ENCODE measurements at regions not wholly inside any gene's neighbourhood (a gene's known extent, or its start where the extent isn't known, plus 50 kb on each side); places are given as distances from the start of the nearest gene placed in this dataset.

DNA sequence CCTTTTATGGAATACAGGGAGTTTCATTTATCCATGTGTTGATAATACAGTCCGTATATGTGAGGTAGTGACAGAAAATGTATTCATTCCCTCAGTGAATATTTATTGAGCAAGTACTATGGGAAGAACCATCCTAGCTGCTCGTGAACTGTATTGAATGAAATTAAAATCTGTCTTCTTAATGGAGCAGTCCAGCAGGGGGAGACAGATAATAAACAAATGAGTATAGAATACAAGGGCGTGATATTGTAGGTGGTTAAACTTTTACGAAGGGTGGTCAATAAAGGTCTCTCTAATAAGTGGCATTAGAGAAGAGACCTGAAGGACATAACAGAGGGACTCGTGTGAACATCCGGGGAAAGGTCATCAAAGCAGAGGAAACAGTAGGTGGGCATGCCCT is 62.7 kb upstream of the OSTN start:
- TF ChIP-seq, protein P1, sequence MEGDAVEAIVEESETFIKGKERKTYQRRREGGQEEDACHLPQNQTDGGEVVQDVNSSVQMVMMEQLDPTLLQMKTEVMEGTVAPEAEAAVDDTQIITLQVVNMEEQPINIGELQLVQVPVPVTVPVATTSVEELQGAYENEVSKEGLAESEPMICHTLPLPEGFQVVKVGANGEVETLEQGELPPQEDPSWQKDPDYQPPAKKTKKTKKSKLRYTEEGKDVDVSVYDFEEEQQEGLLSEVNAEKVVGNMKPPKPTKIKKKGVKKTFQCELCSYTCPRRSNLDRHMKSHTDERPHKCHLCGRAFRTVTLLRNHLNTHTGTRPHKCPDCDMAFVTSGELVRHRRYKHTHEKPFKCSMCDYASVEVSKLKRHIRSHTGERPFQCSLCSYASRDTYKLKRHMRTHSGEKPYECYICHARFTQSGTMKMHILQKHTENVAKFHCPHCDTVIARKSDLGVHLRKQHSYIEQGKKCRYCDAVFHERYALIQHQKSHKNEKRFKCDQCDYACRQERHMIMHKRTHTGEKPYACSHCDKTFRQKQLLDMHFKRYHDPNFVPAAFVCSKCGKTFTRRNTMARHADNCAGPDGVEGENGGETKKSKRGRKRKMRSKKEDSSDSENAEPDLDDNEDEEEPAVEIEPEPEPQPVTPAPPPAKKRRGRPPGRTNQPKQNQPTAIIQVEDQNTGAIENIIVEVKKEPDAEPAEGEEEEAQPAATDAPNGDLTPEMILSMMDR (IDR thresholded peaks at IDR 0.05; ENCODE audit: low read length), result peak; percentile 64
- TF ChIP-seq EZH2 (optimal IDR thresholded peaks at IDR 0.05; ENCODE audit: low read depth, low read length), result no peak
